Breast epithelium (tissue), 4 donors: ENCODE measurements at regions not wholly inside any gene's neighbourhood (a gene's known extent, or its start where the extent isn't known, plus 50 kb on each side); places are given as distances from the start of the nearest gene placed in this dataset.

ENCODE experiments used
- DNase-seq, 2 donors: peaks; one replicate each; pipeline ENCODE4 v3.0.0-alpha.2; 2019; ENCODE audit warnings: low spot score in 2 of 2
- H3K27ac ChIP-seq, 2 donors: fragments of 200-600 bp; sonication (generic) in 1 of 2; one replicate each; pipeline ENCODE4 v1.5.1; 2016 to 2019; ENCODE audit warnings: mild to moderate bottlenecking in 1 of 2
- H3K27me3 ChIP-seq, 2 donors: fragments of 200-600 bp; sonication (generic) in 1 of 2; one replicate each; pipeline versions ENCODE4 v1.5.1 to v1.6.0; 2017 to 2019; ENCODE audit warnings: control low read depth in 1 of 2, mild to moderate bottlenecking in 1 of 2
- H3K36me3 ChIP-seq: fragments of 200-600 bp; one replicate; pipeline ENCODE4 v1.5.1; 2019
- H3K4me1 ChIP-seq, 2 donors: fragments of 200-600 bp; sonication (generic); one replicate each; pipeline ENCODE4 v1.5.1; 2016 to 2019; ENCODE audit warnings: control low read depth in 1 of 2
- H3K4me3 ChIP-seq, 3 donors: fragments of 200-600 bp; sonication (generic); 1 replicate in 2 of 3; 2 replicates in 1 of 3; pipeline ENCODE4 v1.5.1; 2016 to 2019; ENCODE audit warnings: mild to moderate bottlenecking in 3 of 3, moderate library complexity in 2 of 3
- H3K9me3 ChIP-seq, 2 donors: fragments of 200-600 bp; sonication (generic) in 1 of 2; one replicate each; pipeline ENCODE4 v1.5.1; 2016 to 2019; ENCODE audit warnings: control low read depth in 1 of 2
- CTCF ChIP-seq, 3 donors: fragments of 450-650 bp; IDR thresholded peaks; one replicate each; pipeline ENCODE4 v1.5.1; 2016 to 2017; ENCODE audit warnings: antibody characterized with exemption in 3 of 3, mild to moderate bottlenecking in 3 of 3, moderate library complexity in 3 of 3
- POLR2A ChIP-seq: fragments of 450-650 bp; IDR thresholded peaks from one replicate; pipeline ENCODE4 v1.6.1; 2016; ENCODE audit warnings: antibody characterized with exemption, mild to moderate bottlenecking, moderate library complexity
- POLR2AphosphoS5 ChIP-seq, 3 donors: sonication (generic); formaldehyde crosslinking; IDR thresholded peaks; one replicate each; pipeline ENCODE4 v1.6.1; 2017; ENCODE audit warnings: antibody characterized with exemption in 3 of 3
- intact Hi-C: fragments of 100-400 bp; cut with DNase I; formaldehyde crosslinking; loops from one replicate; pipeline ENCODE4 v1.15.1; 2023; ENCODE audit warnings: low total_unique reads

DNA sequence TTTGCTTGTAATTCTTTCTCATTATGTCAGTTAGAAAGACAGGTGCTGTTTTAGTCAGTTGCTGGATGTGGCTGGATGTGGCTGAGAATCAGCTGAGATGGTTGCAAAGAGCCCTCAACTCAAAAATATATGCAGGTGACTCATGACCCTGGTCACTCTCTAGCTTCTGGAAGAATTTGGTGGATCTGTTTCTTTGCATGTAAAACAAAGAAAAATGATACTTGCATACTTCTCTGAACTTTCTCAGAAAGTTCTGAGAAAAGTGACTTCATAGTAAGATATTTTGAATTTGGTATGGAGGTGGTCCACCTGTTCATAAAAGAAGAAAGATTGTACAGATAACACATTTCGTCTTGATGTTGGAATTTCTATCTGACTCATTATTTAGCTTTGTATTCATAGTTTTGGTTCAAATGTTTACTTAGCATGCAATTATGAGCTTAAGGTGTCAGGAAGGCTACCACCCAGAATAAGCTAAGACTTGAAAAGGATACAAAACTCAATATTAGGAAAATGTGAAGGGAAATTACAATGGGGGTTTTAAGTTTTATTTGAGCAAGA, 163.2 kb upstream of the OLIG3 start:
- no peaks in the 10 kb centered on the region for H3K27me3 ChIP-seq
- no peak for TF ChIP-seq POLR2AphosphoS5 (IDR thresholded peaks at IDR 0.05)
- no peak for TF ChIP-seq CTCF (IDR thresholded peaks at IDR 0.05)
- no peak for TF ChIP-seq POLR2A

GRCh38 chr6:137658287-137658686, 164.1 kb upstream of the OLIG3 start:
- Histone ChIP-seq H3K9me3 (peaks cover 21 to 29% of the 10 kb centered on the region in 2 donors), H3K27me3 (no peaks in the 10 kb centered on the region), H3K4me3 (no peak overlapping the region), H3K36me3 (no peaks in the 10 kb centered on the region), H3K27ac (no peak overlapping the region), H3K4me1 (no peaks in the 10 kb centered on the region)
- TF ChIP-seq POLR2AphosphoS5 (IDR thresholded peaks at IDR 0.05) (no peak), POLR2A (no peak), CTCF (IDR thresholded peaks at IDR 0.05) (no peak)
- intact Hi-C loops: no loop called here
- DNase-seq: no peak

More for the DNA sequence above, 163.2 kb upstream of the OLIG3 start:
- Histone ChIP-seq H3K36me3 (no peaks in the 10 kb centered on the region), H3K27ac (no peak overlapping the region), H3K4me1 (no peaks in the 10 kb centered on the region), H3K4me3 (no peak overlapping the region), H3K9me3 (peaks cover 29 to 35% of the 10 kb centered on the region in 2 donors)
- DNase-seq: no peak
- intact Hi-C loops: no loop called here

GRCh38 chr6:137659871-137660270, 165.7 kb upstream of the OLIG3 start:
- no peaks in the 10 kb centered on the region for H3K4me1 ChIP-seq
- no peak for DNase-seq
- intact Hi-C loops: no loop called here
- H3K9me3 ChIP-seq: peaks cover 12 to 13% of the 10 kb centered on the region in 2 donors
- H3K36me3 ChIP-seq: no peaks in the 10 kb centered on the region
- TF ChIP-seq POLR2A: no peak
- no peak for TF ChIP-seq POLR2AphosphoS5 (IDR thresholded peaks at IDR 0.05)
- no peak for TF ChIP-seq CTCF (IDR thresholded peaks at IDR 0.05)
- no peak overlapping the region for H3K4me3 ChIP-seq
- no peaks in the 10 kb centered on the region for H3K27me3 ChIP-seq
- no peak overlapping the region for H3K27ac ChIP-seq

DNA sequence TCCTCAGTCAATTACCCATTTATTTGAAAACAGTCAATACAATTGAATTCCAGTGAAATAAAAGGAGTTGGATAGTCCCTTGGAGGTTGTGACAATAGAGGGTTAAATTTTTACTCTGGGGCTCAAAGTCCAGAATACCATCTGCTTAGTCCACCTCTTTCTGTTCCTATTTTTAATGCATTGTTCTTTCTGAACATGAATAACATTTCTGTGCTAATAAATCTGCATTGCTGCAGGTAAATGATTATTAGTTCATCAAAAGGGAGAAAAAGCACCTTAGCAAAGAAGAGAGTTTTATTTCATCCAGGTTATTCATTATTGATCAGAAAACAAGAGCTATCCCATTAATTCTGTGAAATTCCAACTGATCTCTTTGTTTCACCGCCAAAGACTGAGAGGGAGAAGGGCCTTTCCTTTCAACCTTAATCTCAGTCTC, 166.1 kb upstream of the OLIG3 start:
- intact Hi-C loops: no loop called here
- no peaks in the 10 kb centered on the region for H3K4me1 ChIP-seq
- no peaks in the 10 kb centered on the region for H3K36me3 ChIP-seq
- DNase-seq: no peak
- H3K9me3 ChIP-seq: peaks cover 8 to 9% of the 10 kb centered on the region in 2 donors
- no peak overlapping the region for H3K4me3 ChIP-seq
- no peaks in the 10 kb centered on the region for H3K27me3 ChIP-seq
- no peak for TF ChIP-seq CTCF (IDR thresholded peaks at IDR 0.05)
- no peak for TF ChIP-seq POLR2AphosphoS5 (IDR thresholded peaks at IDR 0.05)
- TF ChIP-seq POLR2A: no peak
- H3K27ac ChIP-seq: no peak overlapping the region

- H3K27me3 ChIP-seq: no peaks in the 10 kb centered on the region
- no peaks in the 10 kb centered on the region for H3K36me3 ChIP-seq
- intact Hi-C loops: no loop called here
- H3K9me3 ChIP-seq: no peaks in the 10 kb centered on the region
- TF ChIP-seq CTCF (IDR thresholded peaks at IDR 0.05) (no peak), POLR2AphosphoS5 (IDR thresholded peaks at IDR 0.05) (no peak), POLR2A (no peak)
- no peak for DNase-seq
- no peak overlapping the region for H3K4me3 ChIP-seq
- H3K27ac ChIP-seq: no peak overlapping the region
- no peaks in the 10 kb centered on the region for H3K4me1 ChIP-seq
These were observed 167.4 kb upstream of the OLIG3 start for GRCh38 chr6:137661601-137662000.
